ENCODE measurements at regions not wholly inside any gene's neighbourhood (a gene's known extent, or its start where the extent isn't known, plus 50 kb on each side); places are given as distances from the start of the nearest gene placed in this dataset.

DNA sequence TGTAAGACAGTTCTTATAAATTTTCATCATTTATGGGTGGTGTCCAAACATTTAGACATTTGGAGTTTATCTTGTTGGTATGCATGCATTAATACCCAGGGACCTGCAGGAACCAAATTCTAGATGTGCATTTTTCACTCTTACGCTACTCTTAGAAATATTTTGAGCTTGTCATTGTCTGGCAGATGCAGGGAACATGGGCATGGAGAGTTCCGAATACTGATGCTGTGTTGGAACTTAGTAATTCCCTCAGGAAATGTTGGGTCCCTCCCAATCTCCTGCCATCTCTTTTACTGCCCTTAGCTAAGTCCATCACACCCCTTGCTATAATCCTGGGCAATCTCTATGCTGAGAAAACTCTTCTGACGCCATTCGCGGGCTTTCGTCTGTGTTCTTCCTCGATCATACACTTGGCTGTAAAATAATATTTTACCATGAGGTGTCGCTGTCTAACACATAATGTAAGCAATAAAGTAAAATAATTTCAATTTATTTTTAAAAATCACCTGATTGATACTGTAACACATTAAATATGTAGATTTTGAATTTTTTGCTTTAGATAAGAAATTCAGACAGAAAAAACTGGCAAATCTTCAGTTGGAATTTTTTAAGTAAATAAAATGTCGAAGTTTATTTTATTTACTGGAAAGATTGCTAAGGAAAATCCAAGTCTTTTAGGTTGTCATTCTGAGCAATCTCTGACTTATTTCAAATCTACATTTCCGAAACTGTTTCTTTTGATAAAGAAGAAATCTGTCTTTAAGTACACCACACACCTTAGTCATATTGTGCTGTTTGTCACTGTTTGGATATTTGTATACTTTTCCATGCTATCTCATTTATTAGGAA is 304.1 kb upstream of the SSTR1 start:
- no peak for DNase-seq

DNA sequence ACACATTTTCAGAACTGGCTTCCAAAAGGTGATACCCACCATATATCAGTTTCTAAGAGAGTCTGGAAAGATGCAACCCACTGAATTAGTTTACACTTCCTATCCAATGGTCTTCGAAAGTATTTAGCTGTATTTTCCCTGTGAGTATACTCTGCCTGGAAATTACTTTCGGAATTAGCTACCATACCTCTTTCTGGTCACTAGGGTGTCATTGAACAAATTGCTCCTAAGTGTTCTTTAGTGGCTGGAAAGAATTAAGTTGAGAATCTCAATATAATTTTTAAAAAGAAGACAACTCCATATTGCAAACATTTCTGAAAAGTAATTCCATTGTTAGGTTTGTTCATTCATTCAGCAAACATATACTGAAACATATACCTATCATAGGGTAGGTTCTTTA is 283.1 kb upstream of the SSTR1 start:
- no peak for DNase-seq

GRCh38 chr14:37932008-37932407 is 275.7 kb upstream of the SSTR1 start:
- no peak for DNase-seq

DNA sequence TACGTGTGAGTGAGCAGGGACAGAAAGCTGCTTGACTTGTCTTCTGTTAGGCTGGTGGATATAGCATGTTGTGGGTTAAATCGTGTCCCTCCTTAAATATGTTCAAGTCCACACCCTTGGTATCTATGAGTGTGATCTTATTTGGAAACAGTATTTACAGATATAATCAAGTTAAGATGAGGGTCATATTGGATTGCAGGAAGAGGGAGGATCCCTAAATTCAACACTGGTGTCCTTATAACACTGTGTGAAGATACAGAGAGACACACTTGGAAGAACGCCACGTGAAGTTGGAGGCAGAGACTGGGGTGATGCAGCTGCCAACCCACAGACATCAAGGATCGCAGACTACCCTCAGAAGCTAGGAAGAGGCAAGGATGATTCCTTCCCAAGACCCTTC is 275.2 kb upstream of the SSTR1 start:
- DNase-seq: no peak

- no peak for DNase-seq
Observed at GRCh38 chr14:37936971-37937370, 270.7 kb upstream of the SSTR1 start.

DNA sequence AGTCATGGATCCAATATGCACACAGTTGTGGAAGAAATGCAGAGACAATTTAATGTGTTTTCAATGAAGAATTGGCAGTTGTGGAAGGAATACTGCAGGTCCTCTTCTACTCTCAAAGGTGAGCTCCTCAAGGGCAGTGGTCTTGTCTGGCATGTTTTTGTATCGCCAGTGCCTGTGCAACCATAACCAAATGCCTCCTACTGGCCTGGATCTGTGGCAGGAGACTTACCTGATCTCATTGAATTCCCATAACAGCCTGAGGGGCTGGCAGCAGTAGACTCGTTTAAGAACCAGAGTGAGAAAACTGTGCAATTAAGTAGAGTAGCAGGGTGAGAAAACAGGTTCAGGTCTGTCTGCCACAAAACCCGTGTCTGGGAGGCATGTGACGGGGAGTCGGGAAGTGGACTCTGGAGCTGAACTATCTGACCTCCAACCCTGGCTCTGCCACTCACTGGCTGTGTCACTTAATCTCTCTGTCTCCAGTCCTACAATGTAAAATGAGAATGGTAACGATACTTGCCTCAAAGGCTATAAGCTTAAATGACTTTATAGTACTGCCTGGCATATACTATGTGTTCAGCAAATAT is 268.2 kb upstream of the SSTR1 start:
- DNase-seq: no peak

DNA sequence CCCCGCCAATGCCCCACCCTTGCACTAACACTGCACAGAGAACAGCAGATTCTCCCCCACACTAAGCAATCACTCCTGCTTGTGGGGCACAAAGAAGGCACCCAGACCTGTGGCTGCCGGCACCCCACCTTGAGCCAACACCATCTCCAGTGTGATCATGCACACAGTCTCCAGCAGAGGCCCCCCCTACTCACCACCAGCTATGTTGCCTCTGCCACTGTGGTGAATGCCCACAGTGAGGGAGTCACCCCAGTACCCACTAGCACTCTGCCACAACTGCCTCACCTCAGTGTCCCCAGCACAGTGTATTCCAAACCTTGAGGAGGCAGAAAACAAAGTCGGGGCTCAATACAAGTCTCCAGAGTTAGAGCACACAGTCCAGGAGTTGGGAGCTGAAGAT is 261.7 kb upstream of the SSTR1 start:
- DNase-seq: no peak

DNA sequence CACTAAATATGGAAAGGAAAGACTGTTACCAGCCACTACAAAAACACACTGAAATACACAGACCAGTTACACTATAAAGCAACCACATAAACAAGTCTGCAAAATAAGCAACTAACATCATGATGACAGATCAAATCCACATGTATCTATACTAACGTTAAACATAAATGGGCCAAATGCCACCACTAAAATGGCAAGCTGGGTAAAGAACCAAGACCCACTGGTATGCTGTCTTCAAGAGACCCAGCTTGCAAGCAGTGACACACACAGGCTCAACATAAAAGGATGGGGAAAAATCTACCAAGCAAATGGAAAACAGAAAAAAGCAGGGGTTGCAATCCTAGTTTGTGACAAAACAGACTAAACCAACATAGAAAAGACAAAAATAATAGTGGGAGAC is 260.9 kb upstream of the SSTR1 start:
- DNase-seq: no peak

GRCh38 chr14:37948266-37948665 is 259.4 kb upstream of the SSTR1 start:
- DNase-seq: no peak

- DNase-seq: no peak
Observed at GRCh38 chr14:37968664-37969240, 239.0 kb upstream of the SSTR1 start.

GRCh38 chr14:37969511-37969979 is 238.2 kb upstream of the SSTR1 start:
- DNase-seq: no peak

DNA sequence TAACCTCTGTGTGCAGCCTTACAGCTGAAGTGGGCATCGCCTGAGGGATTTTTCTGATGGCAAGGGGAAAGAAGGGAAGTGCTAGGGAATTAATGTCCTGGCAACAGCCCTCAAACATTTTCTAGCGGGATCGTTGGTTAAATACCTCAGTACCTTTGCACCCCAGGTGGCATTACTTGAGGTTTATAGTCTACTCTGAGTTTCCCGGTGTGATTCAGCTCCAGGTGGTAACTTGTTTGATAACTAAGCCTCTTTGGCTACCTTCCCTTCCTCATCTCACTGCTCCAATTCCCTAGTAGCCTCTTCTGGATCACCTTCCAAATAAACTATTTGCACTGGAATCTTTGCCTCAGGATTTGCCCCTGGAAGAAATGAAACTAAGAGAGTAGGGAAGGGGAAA is 237.0 kb upstream of the SSTR1 start:
- DNase-seq: no peak

DNA sequence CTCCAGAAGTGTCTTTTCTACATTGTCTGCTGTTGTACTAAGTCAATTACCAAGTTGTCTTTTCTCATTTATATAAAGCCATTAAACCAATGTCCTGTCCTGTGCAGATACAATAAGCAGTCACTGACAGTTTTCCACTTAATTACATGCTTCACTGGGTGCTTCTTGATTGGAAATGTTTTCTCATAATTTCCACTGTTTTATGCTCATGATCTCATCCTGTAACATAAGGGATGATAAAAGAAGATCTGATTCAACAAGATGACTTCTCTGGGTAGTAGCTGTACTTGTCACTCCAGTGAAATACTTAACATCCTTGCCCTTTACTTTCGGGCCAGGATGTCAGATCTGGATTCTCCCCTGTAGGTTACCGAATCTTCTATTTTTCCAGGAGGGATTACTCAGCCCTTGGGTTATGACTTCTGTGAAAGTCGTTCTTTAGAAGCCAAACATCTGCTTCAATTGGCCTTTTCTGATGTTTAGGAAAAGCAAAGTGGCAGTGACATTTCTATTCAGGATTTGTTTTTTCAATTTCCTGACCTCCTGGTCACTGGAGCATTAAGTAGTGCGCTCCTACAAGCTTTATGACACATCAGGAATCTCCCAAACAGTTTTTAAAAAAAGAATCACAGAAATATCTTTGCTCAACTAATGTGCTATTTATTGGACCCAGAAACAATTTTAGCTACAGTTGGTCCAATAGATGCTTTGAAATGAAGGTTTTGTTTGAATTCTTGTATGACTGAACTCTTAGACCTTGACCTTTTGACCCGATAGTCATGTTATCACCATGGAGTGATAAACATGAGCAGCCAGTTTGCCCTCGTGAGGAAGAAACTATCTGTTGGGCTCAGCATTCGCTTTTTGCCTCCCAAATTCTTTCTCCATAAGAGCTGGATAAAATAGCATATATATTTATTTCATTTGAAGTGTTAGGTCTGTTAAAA is 234.5 kb upstream of the SSTR1 start:
- DNase-seq: no peak

DNA sequence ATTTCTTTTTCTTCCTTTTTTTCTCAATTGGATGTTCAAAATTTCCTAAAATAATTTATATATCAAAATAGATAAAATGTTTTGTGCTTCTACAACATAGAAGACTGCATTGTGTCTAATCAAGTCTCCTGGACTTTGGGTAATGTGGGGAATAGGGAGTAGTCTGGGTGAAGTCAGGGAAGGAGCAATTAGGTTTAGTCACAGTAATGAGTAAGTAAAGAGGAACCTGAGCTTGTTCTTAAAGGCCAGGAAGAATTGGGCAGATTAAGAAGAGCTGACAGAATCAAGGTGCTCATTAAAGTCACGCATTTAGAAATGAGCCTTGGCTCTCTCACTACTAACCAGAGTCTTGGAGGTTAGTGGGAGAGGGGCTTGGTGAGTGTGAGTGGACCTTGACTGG is 233.3 kb upstream of the SSTR1 start:
- DNase-seq: no peak

DNA sequence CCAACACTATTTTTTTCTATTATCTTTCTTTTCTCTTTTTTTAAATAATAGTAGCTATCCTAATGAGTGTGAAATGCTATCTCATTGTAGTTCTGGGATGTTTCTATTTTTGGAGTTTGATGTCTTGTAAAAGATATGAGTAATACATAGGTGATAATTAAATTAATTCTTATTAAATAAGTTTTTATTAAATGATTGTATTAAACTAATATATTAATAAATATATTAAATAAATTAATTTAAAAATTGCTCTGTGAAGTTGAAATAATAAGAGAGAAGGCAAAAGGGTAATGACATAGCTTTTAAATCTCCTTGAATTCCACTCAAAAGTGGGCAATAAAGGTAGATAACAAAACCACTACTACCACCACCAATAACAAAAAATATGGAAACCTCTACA is 230.2 kb upstream of the SSTR1 start:
- no peak for DNase-seq

GRCh38 chr14:37985826-37986470 is 221.8 kb upstream of the SSTR1 start:
- peak; percentile 55 for DNase-seq

GRCh38 chr14:37988472-37988871 is 219.2 kb upstream of the SSTR1 start:
- DNase-seq: no peak

- no peak for DNase-seq
Observed at GRCh38 chr14:37991027-37991426, 216.7 kb upstream of the SSTR1 start.

DNA sequence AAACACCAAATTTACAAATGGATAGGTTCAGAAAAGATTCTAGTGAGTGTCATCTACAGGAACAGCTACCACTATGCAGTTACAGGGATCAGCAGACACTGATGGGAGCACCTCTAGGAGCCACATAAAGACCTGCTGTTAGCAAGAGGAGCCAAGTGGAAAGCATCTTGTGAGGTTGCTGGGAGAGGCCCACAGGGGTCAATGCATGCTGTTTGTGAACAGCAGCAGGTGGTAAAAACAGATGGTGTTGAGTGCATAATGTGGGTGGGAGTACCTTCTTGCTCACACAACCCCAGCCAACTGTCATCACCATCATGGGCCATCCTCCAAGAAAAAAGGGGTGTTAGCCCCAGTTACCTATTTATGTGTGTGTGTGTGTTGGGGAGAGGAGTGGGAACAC is 215.2 kb upstream of the SSTR1 start:
- no peak for DNase-seq

GRCh38 chr14:37994846-37995372 is 212.8 kb upstream of the SSTR1 start:
- no peak for DNase-seq

- no peak for DNase-seq
Observed at GRCh38 chr14:37997017-37997416, 210.7 kb upstream of the SSTR1 start.

GRCh38 chr14:38000340-38000739 is 207.4 kb upstream of the SSTR1 start:
- DNase-seq: no peak
